ENCODE measurements at regions not wholly inside any gene's neighbourhood (a gene's known extent, or its start where the extent isn't known, plus 50 kb on each side); places are given as distances from the start of the nearest gene placed in this dataset.

- ATAC-seq = no peak
- Mint-ChIP-seq H3K9me3 (peaks cover 4 to 7% of the 10 kb centered on the region in 2 donors), H3K36me3 (no peaks in the 10 kb centered on the region), H3K27me3 (ENCODE audit: low read depth in 2 of 2) (no peaks in the 10 kb centered on the region), H3K4me1 (no peaks in the 10 kb centered on the region), H3K27ac (no peak overlapping the region), H3K4me3 (no peak overlapping the region)
- Histone ChIP-seq H3K9me3 (ENCODE audit: control insufficient read depth, insufficient read depth, low read length) (no peaks in the 10 kb centered on the region), H3K27me3 (ENCODE audit: control insufficient read depth, insufficient read depth, low read length) (no peaks in the 10 kb centered on the region), H3K36me3 (ENCODE audit: control insufficient read depth, insufficient read depth, low read length) (no peaks in the 10 kb centered on the region), H3K4me3 (ENCODE audit: low read length) (no peak overlapping the region), H3K4me1 (ENCODE audit: control insufficient read depth, insufficient read depth, low read length) (no peaks in the 10 kb centered on the region), H3K27ac (ENCODE audit: low read length) (no peak overlapping the region)
- TF ChIP-seq CTCF (IDR thresholded peaks at IDR 0.05) = no peak
- intact Hi-C loops (cut with micrococcal nuclease) = no loop called here
- DNase-seq = no peak
- WGBS (ENCODE audit: insufficient coverage) = 14% methylated on average over 1 of the region's 1 CpG
Observed at GRCh38 chr3:99118381-99118780, 216.9 kb upstream of the DCBLD2 start.

- no peaks in the 10 kb centered on the region for H3K27me3 ChIP-seq (ENCODE audit: control insufficient read depth, insufficient read depth, low read length)
- H3K4me3 ChIP-seq (ENCODE audit: low read length) = no peak overlapping the region
- intact Hi-C loops (cut with micrococcal nuclease) = no loop called here
- Mint-ChIP-seq H3K27me3 (ENCODE audit: low read depth in 2 of 2) (no peaks in the 10 kb centered on the region), H3K36me3 (no peaks in the 10 kb centered on the region), H3K4me3 (no peak overlapping the region), H3K4me1 (no peaks in the 10 kb centered on the region), H3K27ac (no peak overlapping the region), H3K9me3 (peaks cover 0 to 2% of the 10 kb centered on the region in 2 donors)
- whole genome bisulfite sequencing (ENCODE audit: insufficient coverage) = 85% methylated on average over 9 of the region's 9 CpGs
- ATAC-seq (peak in 1 of 3 donors; percentile 24), DNase-seq (no peak)
- no peaks in the 10 kb centered on the region for H3K9me3 ChIP-seq (ENCODE audit: control insufficient read depth, insufficient read depth, low read length)
- no peak overlapping the region for H3K27ac ChIP-seq (ENCODE audit: low read length)
- no peak for TF ChIP-seq CTCF (IDR thresholded peaks at IDR 0.05)
- H3K36me3 ChIP-seq (ENCODE audit: control insufficient read depth, insufficient read depth, low read length) = no peaks in the 10 kb centered on the region
- no peaks in the 10 kb centered on the region for H3K4me1 ChIP-seq (ENCODE audit: control insufficient read depth, insufficient read depth, low read length)
Observed at GRCh38 chr3:99114565-99115291, 213.2 kb upstream of the DCBLD2 start.

- no peak overlapping the region for H3K27ac ChIP-seq (ENCODE audit: low read length)
- intact Hi-C loops (cut with micrococcal nuclease) = no loop called here
- DNase-seq (no peak), ATAC-seq (no peak)
- Mint-ChIP-seq H3K9me3 (peaks cover 2 to 5% of the 10 kb centered on the region in 2 donors), H3K4me3 (no peak overlapping the region), H3K27me3 (ENCODE audit: low read depth in 2 of 2) (no peaks in the 10 kb centered on the region), H3K36me3 (no peaks in the 10 kb centered on the region), H3K4me1 (no peaks in the 10 kb centered on the region), H3K27ac (no peak overlapping the region)
- H3K9me3 ChIP-seq (ENCODE audit: control insufficient read depth, insufficient read depth, low read length) = no peaks in the 10 kb centered on the region
- 71% methylated on average over 1 of the region's 3 CpGs for WGBS (ENCODE audit: insufficient coverage)
- no peak overlapping the region for H3K4me3 ChIP-seq (ENCODE audit: low read length)
- TF ChIP-seq CTCF (IDR thresholded peaks at IDR 0.05) = no peak
- no peaks in the 10 kb centered on the region for H3K36me3 ChIP-seq (ENCODE audit: control insufficient read depth, insufficient read depth, low read length)
- H3K27me3 ChIP-seq (ENCODE audit: control insufficient read depth, insufficient read depth, low read length) = no peaks in the 10 kb centered on the region
- no peaks in the 10 kb centered on the region for H3K4me1 ChIP-seq (ENCODE audit: control insufficient read depth, insufficient read depth, low read length)
Observed at GRCh38 chr3:99111235-99111634, 209.7 kb upstream of the DCBLD2 start.

- intact Hi-C loops (cut with micrococcal nuclease) = no loop called here
- H3K4me1 ChIP-seq (ENCODE audit: control insufficient read depth, insufficient read depth, low read length) = no peaks in the 10 kb centered on the region
- no peak for ATAC-seq
- DNase-seq = no peak
- no peaks in the 10 kb centered on the region for H3K36me3 Mint-ChIP-seq
- 67% methylated on average over 4 of the region's 4 CpGs for WGBS (ENCODE audit: insufficient coverage)
- H3K9me3 ChIP-seq (ENCODE audit: control insufficient read depth, insufficient read depth, low read length) = no peaks in the 10 kb centered on the region
- no peak for TF ChIP-seq CTCF (IDR thresholded peaks at IDR 0.05)
- no peaks in the 10 kb centered on the region for H3K4me1 Mint-ChIP-seq
- no peak overlapping the region for H3K27ac ChIP-seq (ENCODE audit: low read length)
- no peaks in the 10 kb centered on the region for H3K36me3 ChIP-seq (ENCODE audit: control insufficient read depth, insufficient read depth, low read length)
- no peaks in the 10 kb centered on the region for H3K27me3 ChIP-seq (ENCODE audit: control insufficient read depth, insufficient read depth, low read length)
- no peaks in the 10 kb centered on the region for H3K27me3 Mint-ChIP-seq (ENCODE audit: low read depth in 2 of 2)
- no peak overlapping the region for H3K27ac Mint-ChIP-seq
- peaks cover 6 to 8% of the 10 kb centered on the region in 2 donors for H3K9me3 Mint-ChIP-seq
- H3K4me3 Mint-ChIP-seq = no peak overlapping the region
- no peak overlapping the region for H3K4me3 ChIP-seq (ENCODE audit: low read length)
Observed at GRCh38 chr3:99110401-99110800, 208.9 kb upstream of the DCBLD2 start.

Measured in natural killer cell (primary cell).